ENCODE measurements at regions not wholly inside any gene's neighbourhood (a gene's known extent, or its start where the extent isn't known, plus 50 kb on each side); places are given as distances from the start of the nearest gene placed in this dataset.

- Histone ChIP-seq H3K27ac (ENCODE audit: low read depth, low read length) (peak overlapping the region; percentile 70), H4K20me1 (ENCODE audit: insufficient read depth) (no peaks in the 10 kb centered on the region), H3K79me2 (ENCODE audit: insufficient read depth, low read length) (no peaks in the 10 kb centered on the region), H3K4me1 (ENCODE audit: control insufficient read depth in 1 of 2, insufficient read depth in 2 of 2, low read length in 2 of 2) (peaks cover 23 to 58% of the 10 kb centered on the region in 2 experiments), H3K36me3 (ENCODE audit: control insufficient read depth in 1 of 2, insufficient read depth in 2 of 2, low read length in 2 of 2) (no peaks in the 10 kb centered on the region), H3K9me3 (ENCODE audit: control insufficient read depth in 1 of 2, insufficient read depth in 1 of 2, low read depth in 1 of 2, low read length in 2 of 2) (no peaks in the 10 kb centered on the region), H3K4me2 (ENCODE audit: low read length) (peak overlapping the region; percentile 74), H3K9ac (ENCODE audit: low read length) (peak overlapping the region; percentile 34), H3K9me2 (ENCODE audit: insufficient read depth) (no peaks in the 10 kb centered on the region), H2AFZ (ENCODE audit: low read depth, low read length, poor library complexity, severe bottlenecking) (peak overlapping the region; percentile 74), H3K4me3 (replicated peaks in 1 of 2; ENCODE audit: low read depth in 1 of 2, low read length in 2 of 2) (peak overlapping the region; percentile 1 to 43; a peak in 2 of 4 replicates), H3K27me3 (ENCODE audit: insufficient read depth, low read length) (no peaks in the 10 kb centered on the region)
- ChIA-PET RAD21 (ENCODE audit: low non-redundant PET in 1 of 2, low total read pairs in 2 of 2, uncharacterized antibody in 2 of 2, unreplicated experiment in 2 of 2) (no interaction called here), CTCF (interaction anchor here (0.6 kb wide), 1 partner anchor 138 kb away, joined by 3 read pairs; no protein-coding TSS in a partner anchor), POLR2A (no interaction called here)
- ATAC-seq (peak; percentile 86), DNase-seq (ENCODE audit: low read depth, low spot score) (peak; percentile 69)
- intact Hi-C loops (cut with micrococcal nuclease): no loop called here
- no TSS peak for BruUV-seq (replicated peaks)
- no peak for TF ChIP-seq ATF3 (IDR thresholded peaks at IDR 0.05)
- no peak for TF ChIP-seq YY1 (IDR thresholded peaks at IDR 0.05; ENCODE audit: extremely low read depth, insufficient replicate concordance, low read depth, low read length)
- no peak for TF ChIP-seq ZFX (IDR thresholded peaks at IDR 0.05)
- peak; percentile 93 for TF ChIP-seq SRF (IDR thresholded peaks at IDR 0.05; ENCODE audit: low read depth)
- TF ChIP-seq SIN3A (IDR thresholded peaks at IDR 0.05; ENCODE audit: low read depth): no peak
- peak; percentile 40; the same call in 1 of the 2 replicates for TF ChIP-seq CEBPB (IDR thresholded peaks at IDR 0.05; ENCODE audit: low read depth)
- TF ChIP-seq CTCF (IDR thresholded peaks at IDR 0.05 in 2 of 3, conservative IDR thresholded peaks at IDR 0.05 in 1 of 3; ENCODE audit: borderline replicate concordance in 1 of 3, insufficient read depth in 1 of 3, low read depth in 2 of 3, low read length in 2 of 3): no peak
- no peak for TF ChIP-seq ZNF274 (IDR thresholded peaks at IDR 0.05; ENCODE audit: low read depth, low read length)
- no peak for TF ChIP-seq REST (IDR thresholded peaks at IDR 0.05; ENCODE audit: low read depth)
- no peak for TF ChIP-seq EZH2 (IDR thresholded peaks at IDR 0.05)
- TF ChIP-seq POLR2AphosphoS5 (IDR thresholded peaks at IDR 0.05; ENCODE audit: low read depth, low read length): no peak
- TF ChIP-seq SP1 (IDR thresholded peaks at IDR 0.05; ENCODE audit: low read depth): no peak; the same call in 1 of the 2 replicates
- no peak for TF ChIP-seq TCF7L2 (IDR thresholded peaks at IDR 0.05; ENCODE audit: borderline replicate concordance, extremely low read depth, insufficient read depth, insufficient read length)
- TF ChIP-seq EZH2phosphoT487 (IDR thresholded peaks at IDR 0.05; ENCODE audit: borderline replicate concordance): no peak
- TF ChIP-seq ZBTB33 (IDR thresholded peaks at IDR 0.05; ENCODE audit: extremely low read depth, insufficient replicate concordance, low read length): no peak
- peak; percentile 54 for TF ChIP-seq FOSL1 (IDR thresholded peaks at IDR 0.05; ENCODE audit: low read depth)
- no peak for TF ChIP-seq POLR2A (IDR thresholded peaks at IDR 0.05; ENCODE audit: borderline replicate concordance, extremely low read depth, insufficient read depth, insufficient read length)
- peak; percentile 51; the same call in 1 of the 2 replicates for TF ChIP-seq JUND (IDR thresholded peaks at IDR 0.05)
- no peak for TF ChIP-seq ELF1 (IDR thresholded peaks at IDR 0.05; ENCODE audit: borderline replicate concordance, low read depth)
Measured at GRCh38 chr1:227396539-227397353, 78.5 kb upstream of the CDC42BPA start.
